NB4 (cell line): ENCODE measurements at regions not wholly inside any gene's neighbourhood (a gene's known extent, or its start where the extent isn't known, plus 50 kb on each side); places are given as distances from the start of the nearest gene placed in this dataset.

Experiments used
- POLR2A ChIP-seq: IDR thresholded peaks from 2 replicates; pipeline ENCODE4 v1.6.1; 2011; ENCODE audit warnings: mild to moderate bottlenecking; ENCODE audit not compliant: insufficient read length; ENCODE audit errors: extremely low read depth
- TF ChIP-seq, protein P1 (sequence below): IDR thresholded peaks from one replicate; pipeline ENCODE4 v1.5.1; 2012; ENCODE audit warnings: low read depth, low read length
- TF ChIP-seq, protein P2 (sequence below): IDR thresholded peaks from 2 replicates; pipeline ENCODE4 v1.6.1; 2011; ENCODE audit warnings: low read depth, low read length

DNA sequence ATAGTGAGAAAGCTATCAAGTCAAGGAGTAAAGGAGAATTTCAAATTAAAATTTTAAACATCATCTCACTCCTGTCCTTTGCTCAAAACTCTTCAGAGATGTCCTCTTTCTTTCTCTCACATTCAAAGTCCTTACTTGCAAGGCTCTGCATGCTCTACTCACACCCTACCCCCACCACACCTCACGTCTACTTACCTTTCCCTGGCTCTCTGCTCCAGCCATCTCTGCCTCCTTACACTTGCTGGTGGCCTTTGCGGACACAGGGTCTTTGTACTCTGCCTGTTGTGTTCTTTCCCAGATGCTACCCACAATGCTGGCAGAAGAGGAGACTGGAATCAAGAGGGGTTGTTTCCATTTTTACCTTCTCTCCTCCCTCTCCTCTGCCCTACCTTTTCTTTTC, 405.2 kb downstream of the INSC start:
- TF ChIP-seq, protein P1, sequence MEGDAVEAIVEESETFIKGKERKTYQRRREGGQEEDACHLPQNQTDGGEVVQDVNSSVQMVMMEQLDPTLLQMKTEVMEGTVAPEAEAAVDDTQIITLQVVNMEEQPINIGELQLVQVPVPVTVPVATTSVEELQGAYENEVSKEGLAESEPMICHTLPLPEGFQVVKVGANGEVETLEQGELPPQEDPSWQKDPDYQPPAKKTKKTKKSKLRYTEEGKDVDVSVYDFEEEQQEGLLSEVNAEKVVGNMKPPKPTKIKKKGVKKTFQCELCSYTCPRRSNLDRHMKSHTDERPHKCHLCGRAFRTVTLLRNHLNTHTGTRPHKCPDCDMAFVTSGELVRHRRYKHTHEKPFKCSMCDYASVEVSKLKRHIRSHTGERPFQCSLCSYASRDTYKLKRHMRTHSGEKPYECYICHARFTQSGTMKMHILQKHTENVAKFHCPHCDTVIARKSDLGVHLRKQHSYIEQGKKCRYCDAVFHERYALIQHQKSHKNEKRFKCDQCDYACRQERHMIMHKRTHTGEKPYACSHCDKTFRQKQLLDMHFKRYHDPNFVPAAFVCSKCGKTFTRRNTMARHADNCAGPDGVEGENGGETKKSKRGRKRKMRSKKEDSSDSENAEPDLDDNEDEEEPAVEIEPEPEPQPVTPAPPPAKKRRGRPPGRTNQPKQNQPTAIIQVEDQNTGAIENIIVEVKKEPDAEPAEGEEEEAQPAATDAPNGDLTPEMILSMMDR, result no peak
- TF ChIP-seq POLR2A, result no peak
- TF ChIP-seq, protein P2, sequence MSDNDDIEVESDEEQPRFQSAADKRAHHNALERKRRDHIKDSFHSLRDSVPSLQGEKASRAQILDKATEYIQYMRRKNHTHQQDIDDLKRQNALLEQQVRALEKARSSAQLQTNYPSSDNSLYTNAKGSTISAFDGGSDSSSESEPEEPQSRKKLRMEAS, result no peak
